ENCODE measurements at regions not wholly inside any gene's neighbourhood (a gene's known extent, or its start where the extent isn't known, plus 50 kb on each side); places are given as distances from the start of the nearest gene placed in this dataset.

DNA sequence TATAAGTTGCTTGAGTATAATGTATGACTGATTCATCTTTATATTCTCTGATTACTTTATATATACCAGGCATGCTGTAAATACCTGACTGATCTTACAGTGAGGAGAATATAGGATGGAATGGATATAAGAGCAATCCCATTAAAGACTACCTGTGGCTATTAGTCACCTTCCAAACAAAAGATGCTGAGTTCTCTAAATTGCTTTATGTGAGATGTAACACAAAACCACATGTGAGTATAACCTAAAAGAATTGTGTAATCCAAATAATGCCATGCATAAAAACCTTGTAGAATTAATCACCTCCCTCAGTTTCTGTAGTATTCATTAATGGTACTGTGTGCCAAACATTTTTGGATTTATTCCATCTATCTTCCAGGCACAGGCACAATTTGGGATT is 134.6 kb upstream of the LRRC7 start:
- Mint-ChIP-seq H3K9me3 (peaks cover 11% of the 10 kb centered on the region), H3K36me3 (no peaks in the 10 kb centered on the region), H3K27ac (no peak overlapping the region), H3K4me1 (no peaks in the 10 kb centered on the region), H3K4me3 (no peak overlapping the region)
- DNase-seq (ENCODE audit: low spot score in 2 of 2) = no peak
- no peak for ATAC-seq

DNA sequence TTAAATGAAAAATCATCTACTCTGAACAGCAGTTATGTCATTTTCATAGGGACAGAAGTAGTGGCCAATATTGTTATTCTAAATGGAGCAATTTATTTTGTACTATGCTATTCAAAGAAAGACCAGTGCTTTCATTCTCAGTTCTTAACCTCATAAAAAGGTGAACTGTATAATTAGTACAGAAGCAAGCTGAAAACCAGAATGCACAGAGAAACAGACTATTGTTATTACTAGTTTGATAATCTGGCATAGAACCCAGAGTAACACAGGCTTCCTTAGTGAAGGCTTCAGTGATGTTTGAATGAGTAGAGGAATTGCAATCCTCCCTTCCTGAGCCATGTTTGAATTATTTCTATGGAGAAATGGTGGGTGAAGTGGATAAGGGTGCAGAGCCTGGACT is 131.6 kb upstream of the LRRC7 start:
- Mint-ChIP-seq H3K9me3 (peaks cover 13% of the 10 kb centered on the region), H3K4me3 (no peak overlapping the region), H3K4me1 (no peaks in the 10 kb centered on the region), H3K27ac (no peak overlapping the region), H3K36me3 (no peaks in the 10 kb centered on the region)
- DNase-seq (ENCODE audit: low spot score in 2 of 2) (no peak), ATAC-seq (no peak)

DNA sequence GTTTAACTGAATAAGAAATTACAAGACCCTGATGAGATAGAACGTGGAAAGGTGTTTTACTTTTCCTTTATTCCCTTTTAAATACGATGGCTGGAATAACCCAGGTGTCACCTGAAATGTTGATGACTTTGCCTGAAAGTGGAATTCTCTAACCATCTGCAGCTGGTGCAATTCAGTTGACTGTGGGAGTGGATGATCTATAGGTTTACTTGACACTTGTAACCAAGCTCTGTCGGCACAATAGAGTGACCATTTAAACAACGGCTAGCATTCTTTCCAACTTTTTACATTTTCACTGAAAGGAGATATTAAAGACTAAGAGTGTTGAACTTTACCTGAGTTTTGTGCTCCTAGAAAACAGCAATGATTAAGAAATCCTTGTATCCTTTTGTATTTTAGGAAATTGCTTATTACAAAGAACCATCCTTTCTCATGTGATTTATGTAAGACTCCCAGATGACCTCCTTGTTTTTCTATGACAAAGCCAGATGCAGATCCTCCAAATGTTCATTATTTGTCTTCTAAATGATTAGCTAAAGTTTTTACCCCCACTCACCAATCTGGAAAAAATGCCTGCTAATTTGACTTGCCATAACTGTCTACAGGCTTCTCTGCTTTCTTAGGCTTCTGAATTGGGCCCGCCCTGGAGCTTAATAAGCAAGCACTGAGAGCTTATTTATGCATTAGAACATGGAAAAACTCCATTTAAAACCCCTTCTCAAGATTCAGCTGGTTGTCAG is 129.5 kb upstream of the LRRC7 start:
- ATAC-seq (no peak), DNase-seq (ENCODE audit: low spot score in 2 of 2) (no peak)
- no peaks in the 10 kb centered on the region for H3K36me3 Mint-ChIP-seq
- H3K9me3 Mint-ChIP-seq = peaks cover 11% of the 10 kb centered on the region
- H3K4me1 Mint-ChIP-seq = no peaks in the 10 kb centered on the region
- H3K27ac Mint-ChIP-seq = no peak overlapping the region
- H3K4me3 Mint-ChIP-seq = no peak overlapping the region

DNA sequence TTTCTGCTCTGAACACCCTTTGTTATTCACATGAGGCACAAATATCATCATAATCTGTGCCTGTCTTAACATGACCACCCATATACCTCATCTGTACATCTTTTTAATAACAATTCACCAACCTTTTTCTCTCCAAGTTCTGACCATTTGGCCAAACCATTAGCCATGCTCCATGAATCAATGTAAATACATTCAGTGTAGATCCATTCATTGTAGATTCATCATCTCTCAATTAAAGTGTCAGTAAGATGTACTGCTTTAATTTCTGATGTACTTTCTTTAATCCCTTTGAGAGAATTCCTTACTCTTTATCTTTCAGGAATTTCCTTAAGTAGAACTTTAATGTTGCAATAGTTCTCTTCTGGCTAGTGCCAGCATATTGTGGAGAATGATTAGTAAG is 126.2 kb upstream of the LRRC7 start:
- Mint-ChIP-seq H3K9me3 (peaks cover 6% of the 10 kb centered on the region), H3K4me3 (no peak overlapping the region), H3K36me3 (no peaks in the 10 kb centered on the region)

DNA sequence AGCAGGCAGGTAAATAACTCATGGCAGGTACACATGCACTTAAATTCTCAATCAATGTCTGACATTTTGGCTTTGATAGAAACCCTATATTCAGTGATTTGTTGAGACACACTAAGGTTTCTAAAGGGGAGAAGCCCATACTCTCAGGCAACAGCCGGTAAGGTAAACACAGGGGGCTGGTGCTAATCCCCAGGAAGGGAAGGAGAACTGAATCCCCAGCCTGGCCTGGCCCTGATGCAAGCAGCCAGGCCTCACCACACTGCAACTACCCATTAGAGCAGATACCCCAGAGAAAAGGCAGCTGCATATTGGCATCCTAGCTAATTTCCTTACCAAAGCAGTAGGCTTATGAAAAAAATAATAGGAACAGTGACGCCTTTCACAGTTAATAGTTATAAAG is 116.5 kb upstream of the LRRC7 start:
- ATAC-seq (no peak), DNase-seq (ENCODE audit: low spot score in 2 of 2) (no peak)
- no peaks in the 10 kb centered on the region for H3K4me1 Mint-ChIP-seq
- peaks cover 15% of the 10 kb centered on the region for H3K9me3 Mint-ChIP-seq
- no peaks in the 10 kb centered on the region for H3K36me3 Mint-ChIP-seq
- H3K27ac Mint-ChIP-seq = no peak overlapping the region
- H3K4me3 Mint-ChIP-seq = no peak overlapping the region

More for the DNA sequence above, 126.2 kb upstream of the LRRC7 start:
- DNase-seq (ENCODE audit: low spot score in 2 of 2) = no peak
- Mint-ChIP-seq H3K4me1 (no peaks in the 10 kb centered on the region), H3K27ac (no peak overlapping the region)
- ATAC-seq = no peak

DNA sequence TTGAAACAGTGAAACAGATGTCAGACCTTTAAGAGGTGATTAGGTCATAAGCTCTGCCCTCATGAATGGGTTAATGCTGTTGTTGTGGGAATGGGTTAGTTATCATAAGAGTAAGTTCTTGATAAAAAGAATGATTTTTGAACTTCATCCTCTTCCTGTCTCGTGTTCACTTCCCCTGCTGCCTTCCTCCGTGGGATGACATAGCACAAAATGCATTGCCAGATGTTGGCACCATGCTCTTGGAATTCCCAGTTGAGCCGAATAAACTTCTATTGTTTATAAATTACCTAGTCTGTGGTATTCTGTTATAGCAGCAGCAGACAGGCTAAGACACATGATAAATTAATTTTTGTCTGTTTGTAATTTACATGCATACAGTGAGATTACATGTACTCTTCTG is 112.0 kb upstream of the LRRC7 start:
- no peaks in the 10 kb centered on the region for H3K4me1 Mint-ChIP-seq
- ATAC-seq (no peak), DNase-seq (ENCODE audit: low spot score in 2 of 2) (no peak)
- H3K9me3 Mint-ChIP-seq = peaks cover 17% of the 10 kb centered on the region
- H3K36me3 Mint-ChIP-seq = no peaks in the 10 kb centered on the region
- H3K4me3 Mint-ChIP-seq = no peak overlapping the region
- H3K27ac Mint-ChIP-seq = no peak overlapping the region

DNA sequence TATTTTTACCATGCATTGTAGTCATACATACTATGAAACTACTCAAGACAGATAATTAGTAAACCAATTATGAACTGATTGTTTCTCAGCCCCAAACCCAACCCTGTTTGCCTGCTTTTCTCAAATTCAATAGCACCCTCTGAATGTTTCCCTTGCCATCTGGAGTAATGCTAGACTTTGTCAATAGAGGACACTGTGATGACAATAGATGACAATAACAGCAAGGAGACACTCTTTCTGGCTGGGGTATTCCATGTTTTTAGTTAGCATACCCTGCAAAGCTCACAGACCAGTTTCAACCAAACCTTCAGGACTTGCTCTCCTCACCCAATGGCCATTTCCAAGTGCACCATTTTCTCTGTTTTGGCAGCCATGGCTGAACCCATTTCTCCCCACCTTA is 108.5 kb upstream of the LRRC7 start:
- Mint-ChIP-seq H3K36me3 (no peaks in the 10 kb centered on the region), H3K9me3 (peaks cover 17% of the 10 kb centered on the region)

DNA sequence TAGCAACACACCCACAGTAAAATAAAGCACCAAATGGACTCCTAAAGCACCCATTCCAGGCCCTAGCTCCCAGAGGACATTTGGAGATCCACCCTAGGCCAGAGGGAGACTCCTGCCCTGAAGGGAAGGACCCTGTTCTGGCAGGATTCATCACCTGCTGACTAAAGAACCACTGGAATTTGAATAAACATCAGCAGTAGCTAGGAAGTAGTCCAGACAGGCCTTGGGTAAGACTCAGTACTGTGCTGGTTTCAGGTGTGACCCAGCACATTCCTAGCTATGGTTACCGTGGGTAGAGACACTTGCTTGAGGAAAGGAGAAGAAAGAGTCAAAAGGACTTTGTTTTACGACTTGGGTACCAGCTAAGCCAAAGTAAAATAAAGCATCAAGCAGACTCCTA is 92.7 kb upstream of the LRRC7 start:
- no peaks in the 10 kb centered on the region for H3K36me3 Mint-ChIP-seq
- H3K4me1 Mint-ChIP-seq = no peaks in the 10 kb centered on the region
- H3K4me3 Mint-ChIP-seq = no peak overlapping the region
- DNase-seq (ENCODE audit: low spot score in 2 of 2) = no peak
- peaks cover 30% of the 10 kb centered on the region for H3K9me3 Mint-ChIP-seq
- H3K27ac Mint-ChIP-seq = no peak overlapping the region
- no peak for ATAC-seq

More for the DNA sequence above, 108.5 kb upstream of the LRRC7 start:
- H3K27ac Mint-ChIP-seq = no peak overlapping the region
- no peak overlapping the region for H3K4me3 Mint-ChIP-seq
- ATAC-seq = no peak
- no peak for DNase-seq (ENCODE audit: low spot score in 2 of 2)
- H3K4me1 Mint-ChIP-seq = no peaks in the 10 kb centered on the region

DNA sequence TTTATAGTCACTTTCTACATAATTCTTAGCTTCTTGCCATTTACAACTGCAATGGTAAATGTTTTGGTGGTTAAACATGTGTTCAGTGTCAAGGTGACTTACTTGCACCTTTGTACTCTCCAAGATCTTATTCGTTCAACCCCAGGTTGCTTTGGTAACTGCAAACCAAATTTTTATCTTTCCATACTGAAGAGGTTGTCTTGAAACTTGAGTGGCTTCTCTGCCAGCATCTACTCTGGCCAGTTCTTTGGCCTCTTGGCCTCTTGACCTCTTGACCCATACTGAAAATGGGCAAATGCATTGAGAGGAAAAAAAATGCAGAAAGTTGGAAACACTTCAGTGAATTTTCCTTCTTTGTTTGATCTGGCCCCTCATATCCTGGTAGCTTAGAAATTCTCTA is 88.0 kb upstream of the LRRC7 start:
- H3K27ac Mint-ChIP-seq = no peak overlapping the region
- no peak overlapping the region for H3K4me3 Mint-ChIP-seq
- no peak for ATAC-seq
- no peaks in the 10 kb centered on the region for H3K36me3 Mint-ChIP-seq
- DNase-seq (ENCODE audit: low spot score in 2 of 2) = no peak
- H3K9me3 Mint-ChIP-seq = peaks cover 14% of the 10 kb centered on the region
- H3K4me1 Mint-ChIP-seq = no peaks in the 10 kb centered on the region

DNA sequence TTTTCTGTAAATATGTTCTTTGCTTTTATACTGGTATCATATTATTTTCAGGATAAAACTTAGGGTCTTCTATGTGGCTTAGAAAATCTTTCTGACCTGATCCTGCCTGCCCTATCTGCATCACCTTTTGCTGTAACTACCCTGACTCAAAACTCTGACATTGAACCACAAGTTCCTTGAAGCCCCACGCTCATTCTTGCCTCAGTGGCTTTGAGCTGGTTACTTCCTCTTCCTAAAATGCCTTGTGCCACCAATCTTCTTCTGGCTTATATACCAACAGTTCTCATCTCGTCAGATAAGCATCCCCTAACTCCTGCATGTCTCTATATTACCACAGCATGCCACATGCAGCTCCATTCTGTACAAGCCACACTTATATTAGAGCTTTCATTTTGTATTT is 84.5 kb upstream of the LRRC7 start:
- Mint-ChIP-seq H3K27ac (no peak overlapping the region), H3K9me3 (peaks cover 12% of the 10 kb centered on the region), H3K4me3 (no peak overlapping the region), H3K36me3 (no peaks in the 10 kb centered on the region), H3K4me1 (no peaks in the 10 kb centered on the region)
- no peak for DNase-seq (ENCODE audit: low spot score in 2 of 2)
- ATAC-seq = no peak

DNA sequence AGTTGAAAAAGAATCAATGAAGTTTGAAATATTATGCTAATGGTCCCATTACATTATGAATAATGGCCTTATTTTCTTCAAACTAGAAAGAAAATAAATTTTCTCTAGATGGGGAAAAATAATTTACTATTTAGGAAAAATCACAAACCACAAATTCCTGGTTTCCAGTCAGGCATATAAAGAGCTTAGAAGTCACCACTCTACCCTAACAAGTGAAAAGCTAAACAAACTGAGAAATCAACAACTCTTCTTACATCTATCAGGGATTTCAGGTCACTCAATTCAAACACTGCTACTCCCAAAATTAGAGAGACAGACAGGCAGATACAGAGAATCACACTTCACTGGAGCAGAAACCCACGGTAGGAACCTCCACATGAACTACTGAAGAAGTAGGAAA is 82.1 kb upstream of the LRRC7 start:
- DNase-seq (ENCODE audit: low spot score in 2 of 2) = no peak
- Mint-ChIP-seq H3K4me1 (no peaks in the 10 kb centered on the region), H3K27ac (no peak overlapping the region), H3K9me3 (peaks cover 17% of the 10 kb centered on the region), H3K4me3 (no peak overlapping the region), H3K36me3 (no peaks in the 10 kb centered on the region)
- ATAC-seq = no peak

DNA sequence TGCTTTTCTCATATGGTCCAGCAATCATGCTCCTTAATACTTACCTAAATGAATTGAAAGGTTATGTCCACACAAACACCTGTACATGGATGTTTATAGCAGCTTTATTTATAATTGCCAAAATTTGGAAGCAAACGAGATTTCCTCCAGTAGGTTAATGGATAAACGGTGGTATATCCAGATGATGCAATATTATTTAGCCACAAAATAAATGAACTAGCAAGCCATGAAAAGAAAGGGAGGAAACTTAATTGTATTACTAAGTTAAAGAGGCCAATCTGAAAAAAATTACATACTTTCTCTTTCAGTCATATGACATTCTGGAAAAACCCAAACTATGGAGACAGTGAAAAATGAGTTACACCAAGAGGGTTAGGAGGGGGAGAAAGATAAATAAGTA is 76.3 kb upstream of the LRRC7 start:
- Mint-ChIP-seq H3K4me1 (no peaks in the 10 kb centered on the region), H3K4me3 (no peak overlapping the region), H3K36me3 (no peaks in the 10 kb centered on the region), H3K27ac (no peak overlapping the region), H3K9me3 (peaks cover 21% of the 10 kb centered on the region)
- no peak for ATAC-seq
- no peak for DNase-seq (ENCODE audit: low spot score in 2 of 2)

DNA sequence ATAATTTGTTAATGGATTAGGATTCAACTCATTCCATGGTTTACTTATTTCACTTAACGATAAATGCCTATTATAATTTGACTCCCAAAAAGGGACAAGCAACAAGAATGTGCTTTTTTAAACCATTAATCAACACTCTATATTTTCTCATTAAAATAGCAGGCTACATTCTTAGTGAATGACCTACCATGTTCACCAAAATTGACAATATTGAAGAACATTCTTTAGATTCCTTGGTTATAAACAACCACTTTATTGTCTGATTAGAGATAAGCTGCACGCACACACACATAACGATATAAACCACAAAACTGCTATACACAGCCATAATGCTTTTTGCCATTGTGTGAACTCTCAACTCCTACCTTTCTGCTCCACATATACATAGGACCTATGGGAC is 75.4 kb upstream of the LRRC7 start:
- no peaks in the 10 kb centered on the region for H3K36me3 Mint-ChIP-seq
- no peak overlapping the region for H3K4me3 Mint-ChIP-seq
- DNase-seq (ENCODE audit: low spot score in 2 of 2) = no peak
- no peaks in the 10 kb centered on the region for H3K4me1 Mint-ChIP-seq
- no peak overlapping the region for H3K27ac Mint-ChIP-seq
- ATAC-seq = no peak
- peaks cover 27% of the 10 kb centered on the region for H3K9me3 Mint-ChIP-seq

DNA sequence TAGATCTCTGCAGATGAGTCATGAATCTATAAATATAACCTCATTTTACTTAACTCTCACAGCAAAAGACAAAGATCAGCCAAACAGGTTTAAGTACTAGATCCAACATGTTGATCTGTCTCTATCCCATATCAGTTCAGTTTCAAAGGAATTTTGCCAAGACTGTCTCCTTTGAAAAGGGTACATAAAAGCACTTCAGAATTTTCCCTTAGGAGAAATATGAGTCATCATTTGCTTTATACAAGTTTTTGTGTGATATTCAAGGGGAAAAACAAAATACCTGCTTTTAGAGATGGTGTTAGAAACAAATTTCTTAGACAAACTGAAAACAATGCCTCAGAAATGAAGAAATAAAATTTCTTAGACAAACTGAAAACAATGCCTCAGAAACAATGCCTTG is 73.5 kb upstream of the LRRC7 start:
- H3K4me3 Mint-ChIP-seq = no peak overlapping the region
- peaks cover 19% of the 10 kb centered on the region for H3K9me3 Mint-ChIP-seq
- no peaks in the 10 kb centered on the region for H3K36me3 Mint-ChIP-seq
- no peak overlapping the region for H3K27ac Mint-ChIP-seq
- ATAC-seq (no peak), DNase-seq (ENCODE audit: low spot score in 2 of 2) (no peak)
- H3K4me1 Mint-ChIP-seq = no peaks in the 10 kb centered on the region

DNA sequence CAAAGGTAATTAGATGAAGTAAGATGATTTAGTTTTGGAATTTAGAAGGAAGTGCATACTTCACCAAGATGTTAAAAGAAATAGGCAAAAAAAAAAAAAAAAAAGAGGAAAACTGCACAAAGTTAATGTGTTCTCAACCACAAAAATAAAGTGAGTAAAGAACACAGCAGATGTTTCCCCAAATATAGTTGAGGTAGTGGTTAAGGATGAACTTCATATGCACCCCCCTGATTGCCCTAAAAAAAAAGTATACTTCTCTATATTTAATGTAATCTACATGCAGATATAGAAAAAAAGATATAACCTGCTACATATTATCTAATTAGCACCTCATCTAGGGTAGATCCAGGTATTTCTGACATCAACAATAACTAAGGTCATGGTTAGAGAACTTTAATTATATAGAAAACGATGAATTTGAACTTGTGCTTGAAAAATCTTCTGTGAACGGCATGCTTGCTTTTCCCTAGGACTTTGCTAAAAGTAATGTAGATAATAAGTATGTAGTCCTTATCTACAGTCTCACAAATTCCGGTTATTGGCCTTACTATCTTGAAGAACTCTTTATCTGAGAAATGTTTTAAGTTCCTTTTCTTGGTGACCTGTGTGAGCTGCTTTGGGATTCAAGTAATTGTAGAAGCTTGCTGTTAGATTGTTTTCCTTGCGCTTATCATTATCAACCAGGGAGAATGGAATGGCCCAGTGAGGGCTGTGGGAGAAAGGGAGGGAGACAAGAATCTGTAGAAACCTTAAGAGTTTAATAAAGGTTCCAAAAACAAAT is 70.1 kb upstream of the LRRC7 start:
- DNase-seq (ENCODE audit: low spot score in 2 of 2) (no peak), ATAC-seq (no peak)
- H3K9me3 Mint-ChIP-seq = peaks cover 12% of the 10 kb centered on the region
- no peak overlapping the region for H3K4me3 Mint-ChIP-seq
- H3K36me3 Mint-ChIP-seq = no peaks in the 10 kb centered on the region
- no peaks in the 10 kb centered on the region for H3K4me1 Mint-ChIP-seq
- no peak overlapping the region for H3K27ac Mint-ChIP-seq

DNA sequence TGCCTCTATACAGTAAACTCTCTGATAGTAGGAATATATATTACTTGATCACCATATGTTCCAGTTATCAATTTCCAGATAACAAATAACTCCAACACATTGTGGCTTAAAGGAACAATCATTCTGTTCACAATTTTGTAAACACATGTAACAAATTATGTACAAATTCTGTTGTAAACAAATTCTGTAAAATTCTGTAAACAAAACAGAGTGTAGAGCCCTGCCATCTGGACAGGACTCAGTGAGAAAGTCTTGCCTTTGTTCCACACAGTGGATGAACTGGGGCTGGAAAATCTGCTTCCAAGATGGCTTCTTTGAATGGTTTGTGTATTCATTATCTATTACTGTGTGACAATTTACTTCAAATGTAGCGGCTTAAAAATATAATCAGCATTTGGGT is 69.0 kb upstream of the LRRC7 start:
- no peak overlapping the region for H3K4me3 Mint-ChIP-seq
- H3K9me3 Mint-ChIP-seq = peaks cover 12% of the 10 kb centered on the region
- ATAC-seq = no peak
- H3K36me3 Mint-ChIP-seq = no peaks in the 10 kb centered on the region
- H3K27ac Mint-ChIP-seq = no peak overlapping the region
- H3K4me1 Mint-ChIP-seq = no peaks in the 10 kb centered on the region
- DNase-seq (ENCODE audit: low spot score in 2 of 2) = no peak

All from stimulated activated effector memory CD8-positive, alpha-beta T cell treated with anti-CD3 and anti-CD28 coated beads, Interleukin-12 subunit alpha, Interleukin-12 subunit beta, amount 100 ng/mL, for 72 hours (primary cell).